ENCODE measurements at regions not wholly inside any gene's neighbourhood (a gene's known extent, or its start where the extent isn't known, plus 50 kb on each side); places are given as distances from the start of the nearest gene placed in this dataset.

- no peak for DNase-seq (ENCODE audit: low read depth in 2 of 2)
These were observed 297.9 kb downstream of the RDH14 start for GRCh38 chr2:18262601-18263000.

DNA sequence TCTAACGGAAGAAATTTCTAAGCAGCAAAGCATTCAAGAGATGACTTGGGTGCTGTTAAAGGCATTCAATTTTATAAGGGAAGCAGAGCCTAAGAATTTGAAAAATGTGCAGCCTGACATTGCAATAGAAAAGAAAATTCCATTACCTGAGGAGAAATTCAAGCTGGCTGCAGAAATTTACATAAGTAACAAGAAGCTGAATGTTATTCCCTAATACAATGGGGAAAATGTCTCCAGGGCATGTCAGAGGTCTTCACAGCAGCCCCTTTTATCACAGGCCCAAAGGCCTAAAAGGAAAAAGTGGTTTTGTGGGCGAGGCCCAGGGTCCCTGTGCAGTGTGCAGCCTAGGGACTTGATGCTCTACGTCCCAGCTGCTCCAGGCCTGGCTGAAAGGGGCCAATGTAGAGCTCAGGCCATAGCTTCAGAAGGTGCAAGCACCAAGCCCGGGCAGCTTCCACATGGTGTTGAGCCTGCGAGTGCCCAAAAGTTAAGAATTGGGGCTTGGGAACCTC, 306.7 kb downstream of the RDH14 start:
- no peak for DNase-seq (ENCODE audit: low read depth in 2 of 2)

- no peak for DNase-seq (ENCODE audit: low read depth in 2 of 2)
These were observed 309.0 kb downstream of the RDH14 start for GRCh38 chr2:18251486-18251885.

- DNase-seq (ENCODE audit: low read depth in 2 of 2) = no peak
These were observed 313.0 kb downstream of the RDH14 start for GRCh38 chr2:18247282-18248110.

GRCh38 chr2:18245375-18245774, 315.1 kb downstream of the RDH14 start:
- no peak for DNase-seq (ENCODE audit: low read depth in 2 of 2)

- DNase-seq (ENCODE audit: low read depth in 2 of 2) = no peak
These were observed 315.6 kb downstream of the RDH14 start for GRCh38 chr2:18244845-18245244.

DNA sequence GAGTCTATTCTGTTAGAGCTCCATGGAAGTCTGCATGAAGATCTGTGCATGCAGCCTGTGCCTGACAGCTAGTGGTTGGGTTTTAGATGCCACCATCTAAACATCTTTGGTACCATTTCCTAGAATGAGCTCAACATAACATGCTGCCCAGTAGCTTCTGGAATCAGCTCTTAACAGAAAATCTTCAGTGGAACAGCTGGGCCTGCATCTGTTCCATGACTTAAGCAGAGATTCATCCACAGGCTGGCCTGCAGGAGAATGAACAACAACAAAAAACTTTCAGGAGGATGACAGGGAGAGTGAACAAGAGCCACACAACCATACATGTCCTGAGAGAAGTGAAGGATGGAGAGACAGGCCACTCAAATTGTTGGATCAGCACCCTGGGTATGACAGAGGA, 316.6 kb downstream of the RDH14 start:
- DNase-seq (ENCODE audit: low read depth in 2 of 2) = no peak

DNA sequence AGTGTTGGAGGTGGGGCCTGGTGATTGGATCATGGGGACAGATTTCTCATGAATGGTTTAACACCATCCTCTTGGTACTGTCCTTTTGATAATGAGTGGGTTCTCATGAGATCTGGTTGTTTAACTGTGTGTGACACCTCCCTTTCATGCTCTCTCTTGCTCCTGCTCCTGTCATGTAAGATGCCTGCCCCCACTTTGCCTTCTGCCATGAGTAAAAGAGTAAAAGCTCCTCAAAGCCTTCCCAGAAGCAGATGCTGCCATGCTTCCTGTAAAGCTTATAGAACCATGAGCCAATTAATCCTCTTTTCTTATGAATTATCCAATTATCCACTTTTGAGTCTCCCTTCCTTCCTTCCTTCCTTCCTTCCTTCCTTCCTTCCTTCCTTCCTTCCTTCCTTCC, 317.7 kb downstream of the RDH14 start:
- no peak for DNase-seq (ENCODE audit: low read depth in 2 of 2)

- DNase-seq (ENCODE audit: low read depth in 2 of 2) = no peak
These were observed 322.2 kb downstream of the RDH14 start for GRCh38 chr2:18238209-18238608.

- no peak for DNase-seq (ENCODE audit: low read depth in 2 of 2)
These were observed 323.2 kb downstream of the RDH14 start for GRCh38 chr2:18237298-18237697.

- DNase-seq (ENCODE audit: low read depth in 2 of 2) = no peak
These were observed 327.6 kb downstream of the RDH14 start for GRCh38 chr2:18232731-18233438.

GRCh38 chr2:18230668-18231067, 329.8 kb downstream of the RDH14 start:
- DNase-seq (ENCODE audit: low read depth in 2 of 2) = no peak

DNA sequence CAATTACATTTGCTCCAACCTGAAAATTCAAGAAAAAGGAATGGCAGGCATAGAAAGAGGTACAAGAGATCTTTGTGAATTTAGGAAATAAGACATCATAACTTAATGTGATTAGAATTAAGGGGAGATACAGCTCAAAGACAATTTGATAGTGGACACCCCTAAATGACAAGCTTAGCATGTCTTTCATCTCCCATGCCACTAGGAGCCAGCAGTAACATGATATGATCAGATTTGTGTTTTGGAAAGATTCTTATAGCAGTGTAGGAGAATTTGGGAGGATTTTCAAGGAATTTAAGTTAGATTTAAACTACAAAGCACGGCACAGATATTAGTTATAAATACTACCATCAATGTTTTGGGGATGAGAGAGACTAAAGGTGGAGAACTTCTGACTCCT, 340.8 kb downstream of the RDH14 start:
- no peak for DNase-seq (ENCODE audit: low read depth in 2 of 2)

- no peak for DNase-seq (ENCODE audit: low read depth in 2 of 2)
These were observed 339.9 kb downstream of the KCNS3 start for GRCh38 chr2:18218160-18218933.

- DNase-seq (ENCODE audit: low read depth in 2 of 2) = no peak
These were observed 336.5 kb downstream of the KCNS3 start for GRCh38 chr2:18214936-18215335.

- no peak for DNase-seq (ENCODE audit: low read depth in 2 of 2)
These were observed 335.5 kb downstream of the KCNS3 start for GRCh38 chr2:18213986-18214385.

GRCh38 chr2:18209934-18210639, 331.6 kb downstream of the KCNS3 start:
- peak; percentile 86 to 88 for DNase-seq (ENCODE audit: low read depth in 2 of 2)

- no peak for DNase-seq (ENCODE audit: low read depth in 2 of 2)
These were observed 330.5 kb downstream of the KCNS3 start for GRCh38 chr2:18208956-18209355.

DNA sequence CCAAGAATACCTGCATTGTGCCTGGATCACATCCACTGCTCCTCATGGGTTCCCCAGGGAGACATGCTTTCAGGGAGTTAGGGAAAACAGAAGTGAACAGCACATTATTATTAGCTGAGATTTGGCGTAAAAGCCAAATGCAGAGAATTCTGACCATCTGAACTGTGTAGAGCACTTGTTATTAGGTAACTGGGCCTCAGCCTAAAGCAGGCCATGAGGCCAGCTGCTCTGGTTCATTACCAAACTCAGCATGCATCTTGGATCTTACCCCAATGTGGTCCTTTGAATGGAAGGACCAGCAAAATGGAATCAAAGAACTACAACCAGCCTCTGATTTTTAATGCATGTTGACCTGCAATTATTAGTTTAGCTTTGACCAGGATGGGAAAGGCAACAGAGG, 322.3 kb downstream of the KCNS3 start:
- DNase-seq (ENCODE audit: low read depth in 2 of 2) = no peak

GRCh38 chr2:18198677-18199076, 320.2 kb downstream of the KCNS3 start:
- DNase-seq (ENCODE audit: low read depth in 2 of 2) = no peak

GRCh38 chr2:18194161-18194560, 315.7 kb downstream of the KCNS3 start:
- DNase-seq (ENCODE audit: low read depth in 2 of 2) = no peak
